ENCODE measurements at regions not wholly inside any gene's neighbourhood (a gene's known extent, or its start where the extent isn't known, plus 50 kb on each side); places are given as distances from the start of the nearest gene placed in this dataset.

DNA sequence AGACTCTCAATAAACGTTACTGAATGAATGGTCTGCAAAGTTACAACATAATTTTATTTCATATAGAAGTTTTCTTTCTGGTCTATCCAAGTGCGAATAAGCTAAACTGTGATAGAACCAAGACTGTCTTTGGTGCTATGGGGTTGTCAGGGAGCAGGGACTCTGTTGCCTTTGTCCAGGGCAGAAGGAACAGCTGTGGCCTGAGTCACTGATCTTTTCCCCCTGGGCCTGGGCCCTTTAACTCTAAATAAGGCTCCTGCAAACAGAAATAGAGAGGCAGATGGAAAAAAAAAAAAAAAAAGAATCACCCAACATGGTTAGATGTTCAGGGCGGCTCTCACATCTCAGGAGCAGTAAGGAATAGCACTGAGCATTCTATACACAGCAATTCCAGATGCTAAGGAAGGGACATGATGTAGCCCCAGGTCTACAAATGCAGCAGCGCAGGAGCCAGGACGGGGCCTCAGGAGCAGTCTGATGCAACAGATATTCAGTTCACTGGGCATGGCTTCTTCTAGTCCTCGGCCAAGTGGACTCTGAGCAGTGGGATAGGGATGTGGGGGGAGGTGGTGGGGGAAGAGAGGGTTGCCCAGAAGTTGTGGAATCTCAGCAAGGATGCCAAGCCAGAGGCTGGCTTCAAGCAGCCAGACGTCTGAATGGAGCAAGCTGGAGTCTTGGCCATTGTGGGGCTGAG, 247.1 kb upstream of the SIX2 start:
- H3K27ac ChIP-seq = no peak overlapping the region
- no peaks in the 10 kb centered on the region for H3K27me3 ChIP-seq
- no peak for DNase-seq
- H3K4me3 ChIP-seq = no peak overlapping the region
- H3K36me3 ChIP-seq = no peaks in the 10 kb centered on the region
- TF ChIP-seq POLR2A (IDR thresholded peaks at IDR 0.05) (no peak), CTCF (IDR thresholded peaks at IDR 0.05) (no peak)
- H3K9me3 ChIP-seq = no peaks in the 10 kb centered on the region
- no peaks in the 10 kb centered on the region for H3K4me1 ChIP-seq

GRCh38 chr2:45255563-45255962, 246.3 kb upstream of the SIX2 start:
- DNase-seq = no peak
- H3K4me3 ChIP-seq = no peak overlapping the region
- no peaks in the 10 kb centered on the region for H3K4me1 ChIP-seq
- no peaks in the 10 kb centered on the region for H3K27me3 ChIP-seq
- H3K36me3 ChIP-seq = no peaks in the 10 kb centered on the region
- TF ChIP-seq CTCF (IDR thresholded peaks at IDR 0.05) = no peak
- TF ChIP-seq POLR2A (IDR thresholded peaks at IDR 0.05) = no peak
- H3K9me3 ChIP-seq = no peaks in the 10 kb centered on the region
- no peak overlapping the region for H3K27ac ChIP-seq

DNA sequence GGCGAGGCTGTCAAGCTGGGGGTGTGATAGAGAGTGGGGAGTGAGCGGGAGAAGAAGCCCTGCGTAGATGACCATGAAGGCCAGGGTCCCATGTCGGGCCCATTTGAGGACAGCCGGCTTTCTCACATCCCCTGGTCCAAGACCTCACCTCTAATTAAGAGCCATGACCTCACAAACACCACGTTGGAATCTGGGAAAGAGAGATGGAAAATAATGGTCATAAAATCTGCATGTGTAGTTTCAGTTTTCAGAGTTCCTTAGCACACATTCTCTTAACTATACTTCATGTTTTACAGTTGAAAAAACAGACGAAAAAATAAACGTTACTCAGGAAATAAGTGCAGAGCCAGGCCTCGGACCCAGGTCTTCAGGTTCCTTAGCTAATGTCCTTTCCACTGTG, 244.8 kb upstream of the SIX2 start:
- H3K4me1 ChIP-seq = no peaks in the 10 kb centered on the region
- H3K27ac ChIP-seq = no peak overlapping the region
- no peaks in the 10 kb centered on the region for H3K36me3 ChIP-seq
- H3K4me3 ChIP-seq = no peak overlapping the region
- no peak for DNase-seq
- no peaks in the 10 kb centered on the region for H3K27me3 ChIP-seq
- H3K9me3 ChIP-seq = no peaks in the 10 kb centered on the region
- TF ChIP-seq POLR2A (IDR thresholded peaks at IDR 0.05) = no peak
- no peak for TF ChIP-seq CTCF (IDR thresholded peaks at IDR 0.05)

GRCh38 chr2:45253151-45253550, 243.9 kb upstream of the SIX2 start:
- Histone ChIP-seq H3K27me3 (no peaks in the 10 kb centered on the region), H3K4me3 (no peak overlapping the region), H3K9me3 (no peaks in the 10 kb centered on the region), H3K4me1 (no peaks in the 10 kb centered on the region), H3K36me3 (no peaks in the 10 kb centered on the region), H3K27ac (no peak overlapping the region)
- TF ChIP-seq POLR2A (IDR thresholded peaks at IDR 0.05) (no peak), CTCF (IDR thresholded peaks at IDR 0.05) (no peak)
- no peak for DNase-seq

- Histone ChIP-seq H3K36me3 (no peaks in the 10 kb centered on the region), H3K27ac (no peak overlapping the region), H3K9me3 (no peaks in the 10 kb centered on the region), H3K4me1 (no peaks in the 10 kb centered on the region), H3K4me3 (no peak overlapping the region), H3K27me3 (no peaks in the 10 kb centered on the region)
- no peak for DNase-seq
- no peak for TF ChIP-seq CTCF (IDR thresholded peaks at IDR 0.05)
- no peak for TF ChIP-seq POLR2A (IDR thresholded peaks at IDR 0.05)
Measured at GRCh38 chr2:45250176-45250575, 240.9 kb upstream of the SIX2 start.

GRCh38 chr2:45248214-45248613, 239.0 kb upstream of the SIX2 start:
- Histone ChIP-seq H3K9me3 (no peaks in the 10 kb centered on the region), H3K36me3 (no peaks in the 10 kb centered on the region), H3K27ac (no peak overlapping the region), H3K4me3 (no peak overlapping the region), H3K27me3 (no peaks in the 10 kb centered on the region), H3K4me1 (no peaks in the 10 kb centered on the region)
- no peak for DNase-seq
- TF ChIP-seq CTCF (IDR thresholded peaks at IDR 0.05) = no peak
- TF ChIP-seq POLR2A (IDR thresholded peaks at IDR 0.05) = no peak
